Ovary (tissue), 3 donors: ENCODE measurements at regions not wholly inside any gene's neighbourhood (a gene's known extent, or its start where the extent isn't known, plus 50 kb on each side); places are given as distances from the start of the nearest gene placed in this dataset.

ENCODE experiments used
- CTCF ChIP-seq, 3 donors: fragments of 450-650 bp in 2 of 3; fragments of 200-600 bp in 1 of 3; IDR thresholded peaks; one replicate each; pipeline versions ENCODE4 v1.5.1 to v1.8.0; 2016 to 2022; ENCODE audit warnings: antibody characterized with exemption in 3 of 3, mild to moderate bottlenecking in 1 of 3
- EP300 ChIP-seq: sonication (generic); formaldehyde crosslinking; IDR thresholded peaks from one replicate; pipeline ENCODE4 v1.6.1; 2017; ENCODE audit warnings: antibody characterized with exemption
- POLR2A ChIP-seq: fragments of 450-650 bp; IDR thresholded peaks from one replicate; pipeline ENCODE4 v1.6.1; 2017; ENCODE audit warnings: antibody characterized with exemption, mild to moderate bottlenecking, moderate library complexity
- donor health status: DM: no; HTN: no; CAD: no.

- TF ChIP-seq CTCF (IDR thresholded peaks at IDR 0.05) (no peak), EP300 (no peak), POLR2A (no peak)
Measured at GRCh38 chr1:81398041-81398440, 402.7 kb upstream of the ADGRL2 start.
